Sigmoid colon (tissue), 6 donors: ENCODE measurements at regions not wholly inside any gene's neighbourhood (a gene's known extent, or its start where the extent isn't known, plus 50 kb on each side); places are given as distances from the start of the nearest gene placed in this dataset.
"Not testable (repeated sequence)": the region's sequence is repeated elsewhere in the genome, so short reads cannot be mapped to it uniquely, and the experiment has no call there.

Experiments used
- DNase-seq: peaks from one replicate; pipeline ENCODE4 v3.0.0-alpha.2; 2019
- H3K27ac ChIP-seq, 4 donors: fragments of 200-600 bp; sonication (generic); one replicate each; pipeline ENCODE4 v1.5.1; 2016 to 2019; ENCODE audit warnings: mild to moderate bottlenecking in 1 of 4
- H3K27me3 ChIP-seq, 3 donors: fragments of 200-600 bp; sonication (generic); one replicate each; pipeline ENCODE4 v1.5.1; 2019; ENCODE audit warnings: mild to moderate bottlenecking in 1 of 3
- H3K36me3 ChIP-seq, 4 donors: fragments of 200-600 bp; sonication (generic); one replicate each; pipeline ENCODE4 v1.5.1; 2016 to 2019
- H3K4me1 ChIP-seq, 4 donors: fragments of 200-600 bp; sonication (generic); one replicate each; pipeline ENCODE4 v1.5.1; 2017 to 2019
- H3K4me3 ChIP-seq, 4 donors: fragments of 200-600 bp; sonication (generic); one replicate each; pipeline ENCODE4 v1.5.1; 2017 to 2019; ENCODE audit warnings: mild to moderate bottlenecking in 2 of 4, moderate library complexity in 1 of 4
- H3K9me3 ChIP-seq, 4 donors: fragments of 200-600 bp in 3 of 4; sonication (generic) in 3 of 4; one replicate each; pipeline versions ENCODE4 v1.5.1 to v1.6.1; 2013 to 2019
- CTCF ChIP-seq, 4 experiments: fragments of 450-650 bp in 3 of 4; fragments of 200-600 bp in 1 of 4; IDR thresholded peaks; one replicate each; pipeline ENCODE4 v1.5.1; 2016 to 2019; ENCODE audit warnings: antibody characterized with exemption in 4 of 4, mild to moderate bottlenecking in 3 of 4, moderate library complexity in 2 of 4
- EP300 ChIP-seq, 4 donors: sonication (generic); formaldehyde crosslinking; IDR thresholded peaks; one replicate each; pipeline ENCODE4 v1.6.1; 2017; ENCODE audit warnings: antibody characterized with exemption in 4 of 4
- POLR2A ChIP-seq, 2 donors: fragments of 450-650 bp; IDR thresholded peaks; one replicate each; pipeline ENCODE4 v1.6.1; 2016; ENCODE audit warnings: antibody characterized with exemption in 2 of 2, mild to moderate bottlenecking in 2 of 2, moderate library complexity in 2 of 2
- POLR2AphosphoS5 ChIP-seq, 4 donors: sonication (generic); formaldehyde crosslinking; IDR thresholded peaks; one replicate each; pipeline ENCODE4 v1.6.1; 2017; ENCODE audit warnings: antibody characterized with exemption in 4 of 4
- WGBS, 2 donors: extraction: QIAGEN DNeasy Blood & Tissue Kit; methylation state at CpG; one replicate each; pipeline ENCODE4 v1.1.7; 2013; 5-methylcytosine and 5-hydroxymethylcytosine counted together
- intact Hi-C: fragments of 100-400 bp; cut with DNase I; formaldehyde crosslinking; loops from one replicate; pipeline ENCODE4 v1.15.1; 2023
- donor health status: healthy with polysubstance abuse.
- donor health status: healthy.

GRCh38 chr1:213337025-213337678 is 286.1 kb downstream of the RPS6KC1 start:
- DNase-seq = no peak
- H3K27me3 ChIP-seq = no peaks in the 10 kb centered on the region
- no peak overlapping the region for H3K27ac ChIP-seq
- no peaks in the 10 kb centered on the region for H3K36me3 ChIP-seq
- H3K4me1 ChIP-seq = no peaks in the 10 kb centered on the region
- WGBS, 2 donors = 91 to 92% methylated on average over 3 of the region's 3 CpGs
- no peak for TF ChIP-seq CTCF (IDR thresholded peaks at IDR 0.05)
- no peak for TF ChIP-seq EP300 (IDR thresholded peaks at IDR 0.05)
- intact Hi-C loops = no loop called here
- H3K9me3 ChIP-seq = no peaks in the 10 kb centered on the region
- no peak overlapping the region for H3K4me3 ChIP-seq

- Histone ChIP-seq H3K27ac (no peak overlapping the region), H3K4me3 (no peak overlapping the region), H3K36me3 (no peaks in the 10 kb centered on the region), H3K27me3 (no peaks in the 10 kb centered on the region), H3K9me3 (no peaks in the 10 kb centered on the region), H3K4me1 (no peaks in the 10 kb centered on the region)
- intact Hi-C loops = no loop called here
- no peak for DNase-seq
- 88 to 91% methylated on average over 3 of the region's 3 CpGs for whole genome bisulfite sequencing, 2 donors
- TF ChIP-seq EP300 (IDR thresholded peaks at IDR 0.05) = no peak
- no peak for TF ChIP-seq POLR2A (IDR thresholded peaks at IDR 0.05)
- TF ChIP-seq POLR2AphosphoS5 (IDR thresholded peaks at IDR 0.05) = no peak
- TF ChIP-seq CTCF (IDR thresholded peaks at IDR 0.05) = no peak
These were observed 289.6 kb downstream of the RPS6KC1 start for GRCh38 chr1:213340593-213340992.

- no peaks in the 10 kb centered on the region for H3K27me3 ChIP-seq
- no peak for DNase-seq
- H3K36me3 ChIP-seq = no peaks in the 10 kb centered on the region
- H3K4me1 ChIP-seq = no peaks in the 10 kb centered on the region
- no peak overlapping the region for H3K4me3 ChIP-seq
- no peak overlapping the region for H3K27ac ChIP-seq
- intact Hi-C loops = no loop called here
- 79 to 84% methylated on average over 1 of the region's 1 CpG for WGBS, 2 donors
- H3K9me3 ChIP-seq = no peaks in the 10 kb centered on the region
- TF ChIP-seq POLR2AphosphoS5 (IDR thresholded peaks at IDR 0.05) (no peak), POLR2A (IDR thresholded peaks at IDR 0.05) (no peak), EP300 (IDR thresholded peaks at IDR 0.05) (no peak), CTCF (IDR thresholded peaks at IDR 0.05) (no peak)
These were observed 294.6 kb downstream of the RPS6KC1 start for GRCh38 chr1:213345621-213346020.

GRCh38 chr1:213357403-213357802 is 306.4 kb downstream of the RPS6KC1 start:
- Histone ChIP-seq H3K36me3 (no peaks in the 10 kb centered on the region), H3K27me3 (no peaks in the 10 kb centered on the region), H3K4me1 (no peaks in the 10 kb centered on the region), H3K9me3 (no peaks in the 10 kb centered on the region), H3K27ac (no peak overlapping the region), H3K4me3 (no peak overlapping the region)
- TF ChIP-seq POLR2AphosphoS5 (IDR thresholded peaks at IDR 0.05) (no peak), CTCF (IDR thresholded peaks at IDR 0.05) (no peak), EP300 (IDR thresholded peaks at IDR 0.05) (no peak), POLR2A (IDR thresholded peaks at IDR 0.05) (no peak)
- DNase-seq = no peak
- WGBS, 2 donors = 95 to 97% methylated on average over 5 of the region's 5 CpGs
- intact Hi-C loops = no loop called here

GRCh38 chr1:213358368-213358767 is 307.3 kb downstream of the RPS6KC1 start:
- H3K36me3 ChIP-seq, DNase-seq, H3K9me3 ChIP-seq, H3K4me1 ChIP-seq, H3K27me3 ChIP-seq, H3K27ac ChIP-seq, H3K4me3 ChIP-seq, intact Hi-C loops: not testable (repeated sequence)
- 75 to 96% methylated on average over 1 of the region's 1 CpG for WGBS, 2 donors
